OCI-LY7 (cell line): ENCODE measurements at regions not wholly inside any gene's neighbourhood (a gene's known extent, or its start where the extent isn't known, plus 50 kb on each side); places are given as distances from the start of the nearest gene placed in this dataset.

ENCODE experiments used
- BruUV-seq: library from RNA; stranded (reverse); fragments of 400-500 nt; replicated peaks from 2 replicates; lab custom pipeline; 2021; lab: Mats Ljungman, UMichigan
- CTCF ChIA-PET: fragments of 300-600 bp; sonication (Branson Sonifier 250); formaldehyde crosslinking; loops from one replicate; lab custom pipeline; 2022; ENCODE audit warnings: antibody characterized with exemption; ENCODE audit not compliant: unreplicated experiment; lab: Charles Lee
- POLR2A ChIA-PET: fragments of 300-600 bp; sonication (Branson Sonifier 250); formaldehyde crosslinking; loops from one replicate; lab custom pipeline; 2022; ENCODE audit warnings: antibody characterized with exemption; lab: Charles Lee
- DNase-seq: peaks from one replicate; pipeline ENCODE4 v3.0.0-alpha.2; 2015; ENCODE audit warnings: low spot score
- H2AFZ ChIP-seq: fragments of 200-600 bp; sonication (generic), shearing (Covaris generic); 2 replicates; pipeline ENCODE4 v1.6.1; 2014; ENCODE audit warnings: mild to moderate bottlenecking, antibody characterized with exemption, low read length, moderate library complexity
- H3K27ac ChIP-seq: fragments of 200-600 bp; sonication (generic); 2 replicates; pipeline ENCODE4 v1.5.1; 2014; ENCODE audit warnings: mixed run types, low read depth, mild to moderate bottlenecking, moderate library complexity, low read length, inconsistent platforms; ENCODE audit not compliant: poor library complexity, severe bottlenecking
- H3K36me3 ChIP-seq: fragments of 200-600 bp; sonication (generic); 2 replicates; pipeline ENCODE4 v1.6.1; 2014; ENCODE audit warnings: mild to moderate bottlenecking, antibody characterized with exemption, low read length, moderate library complexity, mixed read lengths; ENCODE audit not compliant: insufficient read depth
- H3K4me1 ChIP-seq: fragments of 200-600 bp; sonication (generic); 2 replicates; pipeline ENCODE4 v1.5.1; 2014; ENCODE audit warnings: mild to moderate bottlenecking, low read length; ENCODE audit not compliant: insufficient read depth, poor library complexity, severe bottlenecking
- H3K4me2 ChIP-seq: fragments of 200-600 bp; sonication (generic); 2 replicates; pipeline ENCODE4 v1.6.1; 2014; ENCODE audit warnings: mild to moderate bottlenecking, low read length
- H3K4me3 ChIP-seq: fragments of 200-600 bp; sonication (generic); 2 replicates; pipeline ENCODE4 v1.5.1; 2014; ENCODE audit warnings: mild to moderate bottlenecking, low read depth, low read length; ENCODE audit not compliant: poor library complexity, severe bottlenecking
- H3K79me2 ChIP-seq: fragments of 200-600 bp; sonication (generic); 2 replicates; pipeline ENCODE4 v1.6.1; 2016; ENCODE audit warnings: low read depth, mild to moderate bottlenecking, low read length, moderate library complexity, mixed read lengths; ENCODE audit not compliant: insufficient read depth
- H3K9me2 ChIP-seq: fragments of 200-600 bp; sonication (generic); 2 replicates; pipeline ENCODE4 v1.6.1; 2016; ENCODE audit warnings: mild to moderate bottlenecking, low read length, mixed read lengths; ENCODE audit not compliant: insufficient read depth
- H3K9me3 ChIP-seq: fragments of 200-600 bp; sonication (generic); 2 replicates; pipeline ENCODE4 v1.6.1; 2014; ENCODE audit warnings: mild to moderate bottlenecking, mixed run types, low read length, mixed read lengths
- H4K20me1 ChIP-seq: fragments of 200-600 bp; sonication (generic); 2 replicates; pipeline ENCODE4 v1.6.1; 2014; ENCODE audit warnings: mild to moderate bottlenecking, antibody characterized with exemption, low read length, moderate library complexity, mixed read lengths; ENCODE audit not compliant: insufficient read depth
- CTCF ChIP-seq: fragments of 200-600 bp; sonication (generic); conservative IDR thresholded peaks from 2 replicates; pipeline ENCODE4 v1.5.1; 2014; ENCODE audit warnings: mild to moderate bottlenecking, antibody characterized with exemption, low read length, moderate library complexity, mixed read lengths
- EZH2phosphoT487 ChIP-seq: fragments of 200-600 bp; sonication (generic); IDR thresholded peaks from 2 replicates; pipeline ENCODE4 v1.6.1; 2018; ENCODE audit warnings: low read depth, borderline replicate concordance, mild to moderate bottlenecking, mixed run types, antibody characterized with exemption, low read length, moderate library complexity, mixed read lengths
- intact Hi-C: fragments of 100-400 bp; cut with micrococcal nuclease; formaldehyde crosslinking; loops from one replicate; pipeline ENCODE4 v1.10.0; 2022; ENCODE audit not compliant: unreplicated experiment

- ChIA-PET CTCF (no interaction called here), POLR2A (no interaction called here)
- Histone ChIP-seq H3K9me2 (no peaks in the 10 kb centered on the region), H3K9me3 (no peaks in the 10 kb centered on the region), H3K36me3 (no peaks in the 10 kb centered on the region), H2AFZ (no peak overlapping the region), H3K79me2 (no peaks in the 10 kb centered on the region), H4K20me1 (no peaks in the 10 kb centered on the region), H3K4me3 (no peak overlapping the region), H3K27ac (no peak overlapping the region), H3K4me2 (no peak overlapping the region), H3K4me1 (no peaks in the 10 kb centered on the region)
- TF ChIP-seq EZH2phosphoT487 (no peak), CTCF (no peak)
- DNase-seq, result no peak
- no TSS peak for BruUV-seq
- intact Hi-C loops, result no loop called here
These were observed 99.2 kb upstream of the VRK2 start for GRCh38 chr2:57947398-57947797.

- CTCF ChIA-PET, result no interaction called here
- no TSS peak for BruUV-seq
- TF ChIP-seq CTCF (no peak), EZH2phosphoT487 (no peak)
These were observed 92.6 kb upstream of the VRK2 start for GRCh38 chr2:57954020-57954419.

GRCh38 chr2:57957238-57957637 is 89.4 kb upstream of the VRK2 start:
- no peaks in the 10 kb centered on the region for H3K4me1 ChIP-seq
- ChIA-PET POLR2A (interaction anchor here (0.7 to 1.4 kb wide), 2 partner anchors 91 to 997 kb away, joined by 3 to 4 read pairs; no protein-coding TSS in a partner anchor), CTCF (no interaction called here)
- no TSS peak for BruUV-seq
- H3K27ac ChIP-seq, result no peak overlapping the region
- intact Hi-C loops, result no loop called here
- H3K9me3 ChIP-seq, result no peaks in the 10 kb centered on the region
- H3K36me3 ChIP-seq, result no peaks in the 10 kb centered on the region
- no peaks in the 10 kb centered on the region for H3K9me2 ChIP-seq
- no peak overlapping the region for H3K4me3 ChIP-seq
- H2AFZ ChIP-seq, result no peak overlapping the region
- no peak overlapping the region for H3K4me2 ChIP-seq
- no peak for DNase-seq
- H4K20me1 ChIP-seq, result no peaks in the 10 kb centered on the region
- TF ChIP-seq CTCF (no peak), EZH2phosphoT487 (no peak)
- H3K79me2 ChIP-seq, result no peaks in the 10 kb centered on the region

More at GRCh38 chr2:57954020-57954419, 92.6 kb upstream of the VRK2 start:
- Histone ChIP-seq H3K79me2 (no peaks in the 10 kb centered on the region), H3K9me3 (no peaks in the 10 kb centered on the region), H3K4me3 (no peak overlapping the region), H4K20me1 (no peaks in the 10 kb centered on the region), H3K4me2 (no peak overlapping the region), H3K36me3 (no peaks in the 10 kb centered on the region), H3K27ac (no peak overlapping the region), H3K9me2 (no peaks in the 10 kb centered on the region), H2AFZ (no peak overlapping the region), H3K4me1 (no peaks in the 10 kb centered on the region)
- intact Hi-C loops, result no loop called here
- DNase-seq, result no peak
- POLR2A ChIA-PET, result no interaction called here
